ENCODE measurements at regions not wholly inside any gene's neighbourhood (a gene's known extent, or its start where the extent isn't known, plus 50 kb on each side); places are given as distances from the start of the nearest gene placed in this dataset.

DNA sequence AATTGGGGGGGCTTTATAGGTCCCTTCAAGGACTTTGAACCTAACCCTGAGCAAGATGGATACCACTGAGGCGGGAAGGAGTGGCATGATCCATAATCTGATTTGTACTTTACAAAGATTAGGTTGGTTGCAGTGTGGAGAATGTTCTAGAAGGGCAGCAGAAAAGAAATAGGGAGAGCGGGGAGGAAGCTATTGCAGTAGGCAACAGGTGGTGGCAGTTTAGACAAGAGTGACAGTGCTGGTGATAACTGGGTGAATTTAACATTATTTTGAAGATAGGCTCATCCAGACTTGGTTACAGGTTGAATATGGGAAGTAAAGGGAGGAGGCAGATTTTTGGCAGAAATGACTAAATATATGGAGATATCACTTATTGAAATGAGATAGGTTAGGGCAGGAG is 179.9 kb upstream of the CADM1 start:
- DNase-seq (ENCODE audit: extremely low spot score), result no peak
- TF ChIP-seq, protein P1, sequence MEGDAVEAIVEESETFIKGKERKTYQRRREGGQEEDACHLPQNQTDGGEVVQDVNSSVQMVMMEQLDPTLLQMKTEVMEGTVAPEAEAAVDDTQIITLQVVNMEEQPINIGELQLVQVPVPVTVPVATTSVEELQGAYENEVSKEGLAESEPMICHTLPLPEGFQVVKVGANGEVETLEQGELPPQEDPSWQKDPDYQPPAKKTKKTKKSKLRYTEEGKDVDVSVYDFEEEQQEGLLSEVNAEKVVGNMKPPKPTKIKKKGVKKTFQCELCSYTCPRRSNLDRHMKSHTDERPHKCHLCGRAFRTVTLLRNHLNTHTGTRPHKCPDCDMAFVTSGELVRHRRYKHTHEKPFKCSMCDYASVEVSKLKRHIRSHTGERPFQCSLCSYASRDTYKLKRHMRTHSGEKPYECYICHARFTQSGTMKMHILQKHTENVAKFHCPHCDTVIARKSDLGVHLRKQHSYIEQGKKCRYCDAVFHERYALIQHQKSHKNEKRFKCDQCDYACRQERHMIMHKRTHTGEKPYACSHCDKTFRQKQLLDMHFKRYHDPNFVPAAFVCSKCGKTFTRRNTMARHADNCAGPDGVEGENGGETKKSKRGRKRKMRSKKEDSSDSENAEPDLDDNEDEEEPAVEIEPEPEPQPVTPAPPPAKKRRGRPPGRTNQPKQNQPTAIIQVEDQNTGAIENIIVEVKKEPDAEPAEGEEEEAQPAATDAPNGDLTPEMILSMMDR (IDR thresholded peaks at IDR 0.05; ENCODE audit: control extremely low read depth, extremely low read depth, low read depth, missing control alignments), result no peak
- ChIA-PET CTCF (no interaction called here), POLR2A (no interaction called here)

DNA sequence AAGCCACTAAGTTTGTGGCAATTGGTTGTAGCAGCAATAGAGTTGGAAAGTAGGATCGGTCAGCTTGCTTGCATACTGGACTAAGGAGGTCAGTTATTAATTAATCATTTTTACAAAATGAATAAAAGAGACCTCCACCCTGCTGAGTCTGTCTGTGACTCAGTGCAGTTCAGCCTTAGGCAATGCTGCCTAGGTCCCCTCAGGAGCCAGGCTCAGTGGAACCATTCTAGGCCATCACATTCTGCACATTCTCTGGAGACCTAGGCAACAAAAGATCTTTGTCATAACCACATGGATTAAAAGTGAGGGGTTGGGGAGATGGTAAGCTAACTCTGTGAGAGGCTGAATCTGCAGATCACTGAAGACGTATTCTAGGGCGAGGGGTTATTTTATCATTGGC is 178.7 kb upstream of the CADM1 start:
- ChIA-PET CTCF (no interaction called here), POLR2A (no interaction called here)
- TF ChIP-seq, protein P1 (IDR thresholded peaks at IDR 0.05; ENCODE audit: control extremely low read depth, extremely low read depth, low read depth, missing control alignments), result no peak
- no peak for DNase-seq (ENCODE audit: extremely low spot score)

DNA sequence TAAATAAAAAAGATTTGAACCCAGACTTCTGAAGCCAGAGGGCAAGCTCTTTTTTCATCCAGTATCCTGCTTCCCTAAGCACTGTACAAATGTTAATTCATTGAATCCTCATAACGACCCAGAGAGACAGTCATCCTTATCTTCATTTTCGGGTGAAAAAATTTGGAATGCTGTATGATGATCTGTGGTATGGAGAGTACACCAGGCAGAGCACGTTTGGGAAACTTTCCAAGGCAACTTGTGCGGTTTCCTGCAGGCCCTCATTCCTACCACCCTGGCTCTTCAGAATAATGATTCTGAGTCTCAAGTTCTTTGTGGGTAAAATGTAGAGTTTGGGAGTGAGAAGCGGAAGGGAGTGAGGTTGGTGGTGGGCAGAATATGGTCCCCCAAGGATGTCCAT is 177.9 kb upstream of the CADM1 start:
- no peak for DNase-seq (ENCODE audit: extremely low spot score)
- CTCF ChIA-PET, result interaction anchor here (1.3 kb wide), 1 partner anchor 22 kb away, joined by 3 read pairs; no protein-coding TSS in a partner anchor
- TF ChIP-seq, protein P1 (IDR thresholded peaks at IDR 0.05; ENCODE audit: control extremely low read depth, extremely low read depth, low read depth, missing control alignments), result no peak
- POLR2A ChIA-PET, result no interaction called here

DNA sequence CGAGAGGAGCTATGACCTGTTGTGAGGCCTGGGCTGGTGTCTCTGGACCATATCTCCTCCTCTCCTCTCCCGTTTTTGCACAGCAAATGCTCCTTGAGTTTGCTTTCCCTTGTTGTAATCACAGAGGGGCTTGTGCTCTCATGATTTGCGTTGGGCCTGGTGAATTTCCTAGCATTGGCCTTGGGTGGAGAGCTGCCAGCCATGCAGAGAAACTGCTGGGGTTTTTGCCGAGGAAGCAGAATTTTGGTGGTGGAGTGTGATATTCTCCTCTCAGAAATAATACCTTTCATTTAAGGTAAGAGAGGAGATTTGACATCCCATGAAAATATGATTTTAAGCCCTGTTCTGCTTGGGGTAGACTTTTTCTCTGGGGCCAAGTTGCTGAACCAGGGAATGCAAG is 175.7 kb upstream of the CADM1 start:
- DNase-seq (ENCODE audit: extremely low spot score), result no peak
- TF ChIP-seq, protein P1 (IDR thresholded peaks at IDR 0.05; ENCODE audit: control extremely low read depth, extremely low read depth, low read depth, missing control alignments), result no peak
- ChIA-PET POLR2A (no interaction called here), CTCF (interaction anchor here (1.0 to 1.1 kb wide), 2 partner anchors 11 to 23 kb away, joined by 3 read pairs; no protein-coding TSS in a partner anchor)

DNA sequence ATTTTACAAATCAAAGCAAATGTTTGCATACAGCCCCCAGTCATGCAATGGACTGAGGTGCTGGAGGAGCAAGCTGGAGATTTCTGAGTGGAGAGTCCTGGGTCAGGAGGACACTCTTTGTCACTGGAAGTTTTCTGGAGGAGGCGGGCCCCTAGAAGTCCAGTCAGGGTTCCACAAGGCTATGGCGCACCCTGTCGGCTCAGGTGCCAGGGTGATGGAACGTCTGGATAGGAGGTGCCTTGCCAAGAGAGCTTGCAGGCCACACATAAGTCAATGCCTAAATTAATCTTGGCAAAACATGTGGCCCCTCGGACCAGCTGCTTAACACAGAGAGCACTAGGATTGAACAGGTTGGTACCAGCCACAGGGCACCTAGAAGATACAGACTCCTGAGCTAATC is 174.7 kb upstream of the CADM1 start:
- TF ChIP-seq, protein P1 (IDR thresholded peaks at IDR 0.05; ENCODE audit: control extremely low read depth, extremely low read depth, low read depth, missing control alignments), result no peak
- ChIA-PET POLR2A (interaction anchor here (1.2 kb wide), 1 partner anchor 458 kb away, joined by 6 read pairs; no protein-coding TSS in a partner anchor), CTCF (interaction anchor here (1.0 to 1.1 kb wide), 2 partner anchors 12 to 22 kb away, joined by 3 read pairs; no protein-coding TSS in a partner anchor)
- no peak for DNase-seq (ENCODE audit: extremely low spot score)

DNA sequence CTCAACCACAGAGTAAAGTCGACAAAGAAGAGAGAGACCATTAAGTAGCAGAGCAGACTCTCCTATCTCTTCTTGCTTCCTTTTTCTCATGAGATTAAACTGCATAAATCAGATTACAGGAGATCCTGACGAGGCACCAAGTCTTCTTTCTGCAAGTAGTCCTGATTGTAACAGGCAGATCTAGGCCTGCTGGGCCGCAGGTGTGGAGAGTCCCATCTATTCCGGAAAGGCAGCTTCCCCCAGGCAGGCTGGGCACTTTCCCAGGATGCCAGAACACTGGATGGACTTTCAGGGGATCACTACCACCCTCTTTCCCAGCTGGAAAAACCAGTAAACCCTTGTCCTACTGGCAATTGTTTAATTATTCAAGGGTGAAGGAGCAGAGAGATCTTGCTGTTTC is 173.0 kb upstream of the CADM1 start:
- TF ChIP-seq, protein P1 (IDR thresholded peaks at IDR 0.05; ENCODE audit: control extremely low read depth, extremely low read depth, low read depth, missing control alignments), result no peak
- POLR2A ChIA-PET, result no interaction called here
- no peak for DNase-seq (ENCODE audit: extremely low spot score)
- CTCF ChIA-PET, result no interaction called here

DNA sequence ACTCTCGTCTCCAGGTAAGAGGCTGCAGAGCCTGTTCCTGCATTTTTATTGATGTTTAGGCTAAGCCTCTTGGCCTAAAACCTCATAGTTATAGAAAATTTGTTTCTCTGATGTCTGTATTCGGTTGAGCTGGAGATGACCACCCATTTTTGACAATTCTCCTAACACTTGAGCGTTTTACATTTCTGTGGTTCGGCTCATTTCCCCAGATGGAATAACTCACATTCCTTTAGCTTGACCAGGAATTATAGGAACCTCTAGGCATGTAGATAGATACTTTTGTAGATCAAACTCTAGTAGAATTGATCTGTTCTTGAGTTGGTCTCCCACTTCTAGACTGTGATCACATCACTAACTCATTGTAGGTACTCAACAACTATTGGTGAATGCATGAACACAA is 172.6 kb upstream of the CADM1 start:
- ChIA-PET POLR2A (no interaction called here), CTCF (no interaction called here)
- no peak for DNase-seq (ENCODE audit: extremely low spot score)
- TF ChIP-seq, protein P1 (IDR thresholded peaks at IDR 0.05; ENCODE audit: control extremely low read depth, extremely low read depth, low read depth, missing control alignments), result no peak

Data from GM10248 (cell line).